GM12891 (cell line): ENCODE measurements at regions not wholly inside any gene's neighbourhood (a gene's known extent, or its start where the extent isn't known, plus 50 kb on each side); places are given as distances from the start of the nearest gene placed in this dataset.

Source experiments
- POLR2A ChIP-seq: IDR thresholded peaks from 2 replicates; pipeline ENCODE4 v1.6.1; 2011; ENCODE audit warnings: low read depth, low read length, control low read depth
- POLR2AphosphoS5 ChIP-seq: IDR thresholded peaks from 2 replicates; pipeline ENCODE4 v1.6.1; 2011; ENCODE audit warnings: low read depth, low read length, control low read depth
- SPI1 ChIP-seq: IDR thresholded peaks from 2 replicates; pipeline ENCODE4 v1.6.1; 2011; ENCODE audit warnings: low read depth, low read length, control low read depth
- TAF1 ChIP-seq: IDR thresholded peaks from 2 replicates; pipeline ENCODE4 v1.6.1; 2011; ENCODE audit warnings: low read depth, low read length, control low read depth

DNA sequence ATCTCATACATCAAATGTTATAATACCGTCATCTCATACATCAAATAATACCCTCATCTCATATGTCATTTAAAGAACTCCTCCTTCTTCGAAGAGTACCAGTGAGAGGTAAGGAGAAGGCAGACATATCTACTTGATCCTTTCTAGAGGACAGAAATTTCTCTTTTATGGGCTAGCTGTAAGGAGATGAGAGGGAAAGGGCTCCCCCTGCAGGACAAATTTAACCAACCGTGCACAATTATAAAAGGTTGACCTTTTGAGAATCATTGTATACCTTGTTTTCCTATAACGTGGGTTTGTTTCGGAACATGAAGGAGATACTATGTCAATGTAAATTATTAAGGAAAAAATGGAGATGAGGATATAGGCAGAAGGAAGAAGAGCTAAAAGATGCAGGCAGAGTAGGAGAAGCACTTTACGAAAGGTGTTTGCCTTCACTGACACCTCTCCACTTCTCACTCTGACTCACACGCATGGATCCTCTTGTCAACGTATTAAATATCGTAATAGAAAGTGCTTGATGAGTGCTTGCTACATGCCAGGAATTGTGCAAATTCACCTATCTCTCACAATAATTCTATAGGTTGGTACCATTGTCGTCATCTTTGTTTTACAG, 465.9 kb upstream of the ERCC4 start:
- TF ChIP-seq POLR2A (no peak), TAF1 (no peak), SPI1 (no peak), POLR2AphosphoS5 (no peak)
